ENCODE measurements at regions not wholly inside any gene's neighbourhood (a gene's known extent, or its start where the extent isn't known, plus 50 kb on each side); places are given as distances from the start of the nearest gene placed in this dataset.
"Not testable (repeated sequence)": the region's sequence is repeated elsewhere in the genome, so short reads cannot be mapped to it uniquely, and the experiment has no call there.

- no peak for DNase-seq
Measured at GRCh38 chr4:11895766-11896165, 467.1 kb upstream of the HS3ST1 start.

GRCh38 chr4:11894977-11895376 is 466.3 kb upstream of the HS3ST1 start:
- DNase-seq = no peak

- DNase-seq = no peak
Measured at GRCh38 chr4:11894221-11894620, 465.5 kb upstream of the HS3ST1 start.

GRCh38 chr4:11889099-11889498 is 460.4 kb upstream of the HS3ST1 start:
- DNase-seq = no peak

GRCh38 chr4:11881947-11882346 is 453.3 kb upstream of the HS3ST1 start:
- DNase-seq = no peak

- no peak for DNase-seq
Measured at GRCh38 chr4:11881364-11881763, 452.7 kb upstream of the HS3ST1 start.

- no peak for DNase-seq
Measured at GRCh38 chr4:11878241-11878640, 449.5 kb upstream of the HS3ST1 start.

GRCh38 chr4:11876104-11876503 is 447.4 kb upstream of the HS3ST1 start:
- no peak for DNase-seq

GRCh38 chr4:11869191-11869870 is 440.6 kb upstream of the HS3ST1 start:
- DNase-seq = no peak

- DNase-seq = no peak
Measured at GRCh38 chr4:11866391-11866790, 437.7 kb upstream of the HS3ST1 start.

GRCh38 chr4:11860996-11861395 is 432.3 kb upstream of the HS3ST1 start:
- DNase-seq = no peak

GRCh38 chr4:11857881-11858280 is 429.2 kb upstream of the HS3ST1 start:
- DNase-seq = no peak

- no peak for DNase-seq
Measured at GRCh38 chr4:11847167-11847566, 418.5 kb upstream of the HS3ST1 start.

- DNase-seq = no peak
Measured at GRCh38 chr4:11843927-11844326, 415.2 kb upstream of the HS3ST1 start.

- no peak for DNase-seq
Measured at GRCh38 chr4:11843340-11843739, 414.6 kb upstream of the HS3ST1 start.

- no peak for DNase-seq
Measured at GRCh38 chr4:11842620-11843263, 414.0 kb upstream of the HS3ST1 start.

- no peak for DNase-seq
Measured at GRCh38 chr4:11839889-11840288, 411.2 kb upstream of the HS3ST1 start.

GRCh38 chr4:11831739-11832138 is 403.0 kb upstream of the HS3ST1 start:
- DNase-seq = no peak

- no peak for DNase-seq
Measured at GRCh38 chr4:11824566-11824965, 395.9 kb upstream of the HS3ST1 start.

GRCh38 chr4:11821772-11822430 is 393.2 kb upstream of the HS3ST1 start:
- no peak for DNase-seq

GRCh38 chr4:11817088-11817487 is 388.4 kb upstream of the HS3ST1 start:
- no peak for DNase-seq

GRCh38 chr4:11814758-11815157 is 386.1 kb upstream of the HS3ST1 start:
- no peak for DNase-seq

GRCh38 chr4:11813951-11814446 is 385.3 kb upstream of the HS3ST1 start:
- no peak for DNase-seq

- DNase-seq = not testable (repeated sequence)
Measured at GRCh38 chr4:11811521-11811920, 382.8 kb upstream of the HS3ST1 start.

Measured in CD4-positive, alpha-beta T cell treated with Interferon alpha-2 for 1 hour (primary cell).